HG03354 (cell line): ENCODE measurements at regions not wholly inside any gene's neighbourhood (a gene's known extent, or its start where the extent isn't known, plus 50 kb on each side); places are given as distances from the start of the nearest gene placed in this dataset.
"Not testable (repeated sequence)": the region's sequence is repeated elsewhere in the genome, so short reads cannot be mapped to it uniquely, and the experiment has no call there.

Experiments
- ATAC-seq: cut with Tn5 transposase; IDR thresholded peaks from one replicate; pipeline ENCODE4 v1.9.1; 2021; ENCODE audit warnings: mild to moderate bottlenecking; ENCODE audit not compliant: unreplicated experiment, poor library complexity, severe bottlenecking

- ATAC-seq, result no peak
Observed at GRCh38 chr6:19892260-19892659, 55.1 kb downstream of the ID4 start.

- ATAC-seq, result no peak
Observed at GRCh38 chr6:19895866-19896692, 58.9 kb downstream of the ID4 start.

GRCh38 chr6:19896693-19897010 lies 59.5 kb downstream of the ID4 start:
- ATAC-seq, result no peak

DNA sequence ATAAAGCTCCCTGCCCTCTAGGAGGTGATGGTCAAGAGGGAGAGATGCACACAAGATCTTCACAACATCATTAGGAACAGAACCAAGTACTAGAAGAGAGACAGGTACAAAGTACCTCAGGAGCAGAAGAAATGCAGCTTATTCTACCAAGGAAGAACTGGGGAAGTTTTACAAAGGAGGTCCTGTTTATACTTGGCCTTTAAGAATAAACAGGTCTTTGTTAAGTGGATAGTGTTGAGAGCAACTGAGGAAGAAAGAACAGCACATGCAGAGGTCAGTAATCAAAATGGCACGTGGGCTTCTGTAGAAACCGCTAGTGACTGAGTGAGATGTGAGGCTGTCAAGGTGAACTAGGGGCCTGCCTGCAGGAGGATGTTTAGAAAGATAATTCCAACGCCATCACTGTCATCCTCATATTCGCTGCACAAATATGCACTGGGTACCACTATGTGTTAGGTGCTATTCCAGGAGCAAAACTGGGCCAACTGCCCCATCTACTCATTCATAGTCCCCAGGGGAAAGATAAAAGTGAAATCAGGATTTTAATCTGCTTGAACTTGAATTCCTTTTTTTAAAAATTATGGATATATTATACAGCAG lies 61.1 kb downstream of the ID4 start:
- ATAC-seq, result no peak

GRCh38 chr6:19902201-19902600 lies 65.0 kb downstream of the ID4 start:
- no peak for ATAC-seq

- not testable (repeated sequence) for ATAC-seq
Observed at GRCh38 chr6:19904408-19904807, 67.2 kb downstream of the ID4 start.

- no peak for ATAC-seq
Observed at GRCh38 chr6:19905584-19905983, 68.4 kb downstream of the ID4 start.

DNA sequence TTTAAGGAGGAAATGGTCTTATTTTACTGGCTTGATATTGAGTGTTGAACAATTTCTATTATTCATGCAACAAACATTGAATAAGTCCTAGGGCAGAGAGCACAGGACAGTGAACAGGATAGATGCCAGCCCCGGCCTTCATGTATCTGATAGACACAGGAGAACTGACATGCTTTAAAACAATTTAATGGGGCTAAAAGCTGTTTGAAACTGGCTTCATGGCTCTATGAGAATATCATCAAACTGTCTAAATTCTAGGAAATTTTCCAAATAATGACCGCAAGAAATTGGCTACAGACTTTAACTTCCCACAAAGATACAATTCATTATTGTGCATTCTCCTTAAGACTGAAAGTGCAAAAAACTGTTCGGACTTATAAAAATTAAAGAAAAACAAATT lies 69.0 kb downstream of the ID4 start:
- ATAC-seq, result no peak

GRCh38 chr6:19911223-19911622 lies 74.1 kb downstream of the ID4 start:
- ATAC-seq, result no peak

DNA sequence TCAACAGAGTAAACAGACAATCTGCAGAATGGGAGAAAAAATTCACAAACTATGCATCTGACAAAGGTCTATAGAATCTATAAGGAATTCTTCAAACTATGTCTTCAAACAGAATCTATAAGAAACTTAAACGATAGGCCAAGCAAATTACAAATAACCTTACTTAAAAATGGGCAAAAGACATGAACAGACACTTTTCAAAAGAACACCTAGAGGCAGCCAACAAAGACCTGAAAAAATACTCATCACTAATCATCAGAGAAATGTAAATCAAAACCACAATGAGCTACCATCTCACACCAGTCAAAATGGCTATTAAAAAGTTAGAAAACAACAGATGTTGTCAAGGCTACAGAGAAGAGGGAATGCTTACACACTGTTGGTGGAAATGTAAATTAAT lies 81.3 kb downstream of the ID4 start:
- ATAC-seq, result no peak

- no peak for ATAC-seq
Observed at GRCh38 chr6:19921786-19922185, 84.6 kb downstream of the ID4 start.

- peak; percentile 75 for ATAC-seq
Observed at GRCh38 chr6:19925533-19925932, 88.4 kb downstream of the ID4 start.

DNA sequence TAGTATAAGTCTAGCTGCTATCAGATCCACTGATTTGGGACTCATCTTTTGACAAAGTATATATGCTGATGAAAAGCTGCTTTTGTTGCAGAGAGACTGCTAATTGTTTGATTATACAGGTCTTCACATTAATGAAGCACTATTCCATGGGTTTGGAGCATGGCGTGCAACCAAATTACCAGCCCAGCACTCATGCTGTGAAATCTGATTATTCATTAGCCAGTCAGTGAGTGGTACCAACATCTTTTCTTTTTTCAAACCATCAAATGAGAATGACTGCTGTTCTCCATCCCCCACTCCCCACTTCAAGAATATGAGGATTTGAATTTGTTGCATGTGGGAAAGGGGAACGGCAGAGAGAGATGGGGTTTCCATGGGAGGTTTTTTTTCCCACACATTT lies 91.3 kb downstream of the ID4 start:
- no peak for ATAC-seq

GRCh38 chr6:19929312-19929711 lies 92.1 kb downstream of the ID4 start:
- no peak for ATAC-seq

- ATAC-seq, result no peak
Observed at GRCh38 chr6:19934996-19935591, 97.9 kb downstream of the ID4 start.

DNA sequence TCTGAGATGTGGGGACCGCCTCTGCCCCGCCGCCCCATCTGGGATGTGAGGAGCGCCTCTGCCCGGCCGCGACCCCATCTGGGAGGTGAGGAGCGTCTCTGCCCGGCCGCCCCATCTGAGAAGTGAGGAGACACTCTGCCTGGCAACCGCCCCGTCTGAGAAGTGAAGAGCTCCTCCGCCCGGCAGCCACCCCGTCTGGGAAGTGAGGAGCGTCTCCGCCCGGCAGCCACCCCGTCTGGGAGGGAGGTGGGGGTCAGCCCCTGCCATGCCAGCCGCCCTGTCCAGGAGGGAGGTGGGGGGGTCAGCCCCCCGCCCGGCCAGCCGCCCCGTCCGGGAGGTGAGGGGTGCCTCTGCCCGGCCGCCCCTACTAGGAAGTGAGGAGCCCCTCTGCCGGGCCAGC lies 102.2 kb downstream of the ID4 start:
- ATAC-seq, result not testable (repeated sequence)

GRCh38 chr6:19939926-19940325 lies 102.8 kb downstream of the ID4 start:
- not testable (repeated sequence) for ATAC-seq

GRCh38 chr6:19943042-19943441 lies 105.9 kb downstream of the ID4 start:
- no peak for ATAC-seq

- no peak for ATAC-seq
Observed at GRCh38 chr6:19945843-19946358, 108.7 kb downstream of the ID4 start.

DNA sequence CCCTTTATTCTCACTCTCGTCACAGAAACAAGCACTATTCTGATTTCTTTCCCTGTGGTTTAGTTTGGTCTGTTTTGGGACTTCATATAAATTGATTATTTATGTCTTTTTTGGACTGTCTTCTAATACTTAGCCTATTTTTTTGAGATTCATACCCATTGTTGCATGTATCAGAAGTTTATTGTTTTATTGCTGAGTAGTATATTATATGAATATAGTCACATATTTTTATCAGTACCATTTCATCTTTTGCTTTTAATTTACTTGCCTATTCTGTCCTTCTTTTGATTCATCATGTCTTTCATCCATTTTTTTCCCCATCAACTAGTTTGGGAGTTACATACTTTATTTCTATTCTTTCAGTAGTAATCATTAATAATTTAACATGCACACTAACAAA lies 112.0 kb downstream of the ID4 start:
- no peak for ATAC-seq

- ATAC-seq, result no peak
Observed at GRCh38 chr6:19964115-19964514, 126.9 kb downstream of the ID4 start.
